GM12801 (cell line): ENCODE measurements at regions not wholly inside any gene's neighbourhood (a gene's known extent, or its start where the extent isn't known, plus 50 kb on each side); places are given as distances from the start of the nearest gene placed in this dataset.

ENCODE experiments used
- CTCF ChIP-seq: IDR thresholded peaks from one replicate; pipeline ENCODE4 v1.5.1; 2011; ENCODE audit warnings: control low read depth; ENCODE audit not compliant: insufficient read length; ENCODE audit errors: extremely low read depth

GRCh38 chr15:93920204-93920603 lies 311.2 kb upstream of the MCTP2 start:
- TF ChIP-seq CTCF = no peak

GRCh38 chr15:93917181-93917580 lies 314.2 kb upstream of the MCTP2 start:
- no peak for TF ChIP-seq CTCF

GRCh38 chr15:93913871-93914270 lies 317.5 kb upstream of the MCTP2 start:
- no peak for TF ChIP-seq CTCF

GRCh38 chr15:93913310-93913709 lies 318.1 kb upstream of the MCTP2 start:
- no peak for TF ChIP-seq CTCF

GRCh38 chr15:93900476-93901400 lies 330.6 kb upstream of the MCTP2 start:
- no peak for TF ChIP-seq CTCF

GRCh38 chr15:93899817-93900216 lies 331.5 kb upstream of the MCTP2 start:
- TF ChIP-seq CTCF = no peak

- no peak for TF ChIP-seq CTCF
Observed at GRCh38 chr15:93897377-93897776, 334.0 kb upstream of the MCTP2 start.
